ENCODE measurements at regions not wholly inside any gene's neighbourhood (a gene's known extent, or its start where the extent isn't known, plus 50 kb on each side); places are given as distances from the start of the nearest gene placed in this dataset.
"Not testable (repeated sequence)": the region's sequence is repeated elsewhere in the genome, so short reads cannot be mapped to it uniquely, and the experiment has no call there.

GRCh38 chr3:110647586-110647985 is 424.0 kb upstream of the NECTIN3 start:
- in situ Hi-C loops (cut with MboI; ENCODE audit: low pct_unique_long_range_greater_than_20kb, low sequenced_read_pairs): no loop called here
- DNase-seq: no peak

DNA sequence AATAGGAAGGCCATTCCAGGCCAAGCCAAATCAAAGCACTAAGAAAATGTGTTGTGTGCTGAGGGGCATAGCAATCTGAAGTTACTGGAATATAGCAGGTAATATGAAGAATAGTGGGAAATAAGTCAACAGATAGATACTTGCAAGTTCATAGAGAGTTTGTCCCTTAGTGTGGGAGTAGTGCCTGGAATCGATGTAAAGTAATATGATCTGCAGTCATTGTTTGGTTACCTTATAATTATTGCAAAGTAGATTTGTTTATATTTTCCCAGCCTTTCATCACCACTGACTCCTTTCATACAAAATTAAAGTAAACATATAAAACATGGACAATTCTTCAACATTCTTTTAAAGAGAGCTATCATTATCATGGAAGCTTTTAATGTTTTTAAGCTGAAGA is 420.9 kb upstream of the NECTIN3 start:
- DNase-seq: no peak
- in situ Hi-C loops (cut with MboI; ENCODE audit: low pct_unique_long_range_greater_than_20kb, low sequenced_read_pairs): no loop called here

DNA sequence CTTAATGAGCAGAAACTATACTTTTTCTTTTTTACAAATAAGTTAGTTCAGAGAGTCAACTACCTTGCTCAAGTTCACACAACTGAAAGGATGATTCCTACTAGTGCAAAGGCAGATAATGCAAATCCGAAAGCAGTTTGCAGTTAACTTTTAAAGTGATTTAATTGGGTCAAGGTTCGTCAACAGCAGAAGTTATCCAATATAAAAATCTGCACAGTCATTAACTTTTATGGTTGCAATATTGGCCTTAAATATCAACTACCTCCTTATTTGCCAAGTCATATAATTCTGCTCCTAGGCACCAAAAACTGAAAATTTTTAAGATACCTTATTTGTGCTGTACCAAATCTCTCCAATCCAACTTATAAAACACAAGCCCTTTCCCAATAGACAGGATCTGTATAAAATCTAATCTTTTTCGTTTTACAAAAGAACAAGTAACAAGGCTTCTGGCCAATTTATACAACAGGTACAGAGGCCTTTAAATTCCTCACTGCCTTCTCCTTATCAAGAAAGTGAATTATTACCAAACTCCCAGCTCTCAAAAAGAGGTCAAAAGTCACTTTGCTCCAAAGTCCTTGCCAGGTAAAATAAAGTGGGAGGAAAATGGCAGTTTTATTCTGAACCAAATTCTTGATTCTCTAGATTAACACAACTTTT is 416.6 kb upstream of the NECTIN3 start:
- DNase-seq: no peak
- in situ Hi-C loops (cut with MboI; ENCODE audit: low pct_unique_long_range_greater_than_20kb, low sequenced_read_pairs): no loop called here

- in situ Hi-C loops (cut with MboI; ENCODE audit: low pct_unique_long_range_greater_than_20kb, low sequenced_read_pairs): no loop called here
- DNase-seq: no peak
Measured at GRCh38 chr3:110656394-110657025, 415.1 kb upstream of the NECTIN3 start.

GRCh38 chr3:110664148-110664547 is 407.5 kb upstream of the NECTIN3 start:
- DNase-seq: no peak
- in situ Hi-C loops (cut with MboI; ENCODE audit: low pct_unique_long_range_greater_than_20kb, low sequenced_read_pairs): no loop called here

DNA sequence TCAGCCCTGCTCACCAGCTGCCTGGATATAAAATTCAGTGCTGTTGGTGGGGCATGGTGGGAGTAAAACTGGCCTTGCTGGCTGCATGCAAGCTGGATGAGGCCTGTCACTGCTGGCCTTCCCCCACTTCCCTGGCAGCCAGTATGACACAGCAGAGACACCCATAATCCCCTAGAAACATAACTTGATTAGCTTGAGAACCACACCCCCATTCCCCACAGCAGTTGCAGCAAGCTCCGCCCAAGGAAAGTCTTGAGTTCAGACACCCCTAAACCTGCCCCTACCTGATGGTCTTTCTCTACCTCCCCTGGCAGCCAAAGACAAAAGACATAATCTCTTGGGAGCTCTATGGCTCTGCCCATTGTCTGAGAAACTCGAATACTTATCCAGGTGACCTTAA is 405.1 kb upstream of the NECTIN3 start:
- in situ Hi-C loops (cut with MboI; ENCODE audit: low pct_unique_long_range_greater_than_20kb, low sequenced_read_pairs): no loop called here

GRCh38 chr3:110667216-110667615 is 404.4 kb upstream of the NECTIN3 start:
- in situ Hi-C loops (cut with MboI; ENCODE audit: low pct_unique_long_range_greater_than_20kb, low sequenced_read_pairs): no loop called here
- no peak for DNase-seq

More for the DNA sequence above, 405.1 kb upstream of the NECTIN3 start:
- no peak for DNase-seq

GRCh38 chr3:110670407-110670806 is 401.2 kb upstream of the NECTIN3 start:
- in situ Hi-C loops (cut with MboI; ENCODE audit: low pct_unique_long_range_greater_than_20kb, low sequenced_read_pairs): no loop called here

DNA sequence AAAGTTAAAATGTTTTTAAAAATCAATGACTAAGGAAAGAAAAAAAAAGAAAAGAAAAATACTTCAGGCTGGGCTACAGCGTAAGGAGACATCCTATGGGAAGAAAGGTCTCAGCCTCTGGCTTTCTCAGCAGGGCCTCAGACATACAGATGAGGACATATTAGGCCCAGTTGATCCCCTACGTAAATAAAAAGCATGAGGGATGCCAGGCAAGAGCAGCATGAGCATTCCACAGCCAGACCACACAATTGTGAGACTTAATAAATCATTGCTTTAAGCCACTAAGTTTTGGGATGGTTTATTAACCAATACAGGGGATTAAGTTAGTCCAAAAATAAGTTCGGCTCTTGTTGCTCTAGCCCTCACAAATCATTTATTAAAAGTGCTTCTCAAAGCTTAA is 394.1 kb upstream of the NECTIN3 start:
- DNase-seq: no peak
- in situ Hi-C loops (cut with MboI; ENCODE audit: low pct_unique_long_range_greater_than_20kb, low sequenced_read_pairs): no loop called here

More at GRCh38 chr3:110670407-110670806, 401.2 kb upstream of the NECTIN3 start:
- DNase-seq: no peak

DNA sequence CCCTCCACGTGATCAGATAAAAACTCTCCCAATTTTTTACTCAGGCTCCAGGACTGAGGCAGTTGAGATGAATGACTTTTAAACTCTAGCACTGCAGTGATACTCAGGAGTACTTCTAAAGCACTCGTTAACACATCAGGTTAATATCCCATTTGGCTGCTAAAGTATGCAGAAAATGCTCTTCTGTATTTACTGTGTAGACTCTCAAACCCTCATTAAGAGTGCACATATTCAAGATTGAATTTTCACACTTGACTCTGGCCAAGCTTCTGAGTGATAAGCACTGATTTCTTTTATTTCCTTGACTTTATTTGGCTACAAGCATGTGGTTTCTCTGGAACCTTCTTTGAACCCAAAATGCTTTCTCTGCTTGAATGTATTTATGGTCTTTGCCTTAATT is 392.3 kb upstream of the NECTIN3 start:
- in situ Hi-C loops (cut with MboI; ENCODE audit: low pct_unique_long_range_greater_than_20kb, low sequenced_read_pairs): no loop called here
- no peak for DNase-seq

DNA sequence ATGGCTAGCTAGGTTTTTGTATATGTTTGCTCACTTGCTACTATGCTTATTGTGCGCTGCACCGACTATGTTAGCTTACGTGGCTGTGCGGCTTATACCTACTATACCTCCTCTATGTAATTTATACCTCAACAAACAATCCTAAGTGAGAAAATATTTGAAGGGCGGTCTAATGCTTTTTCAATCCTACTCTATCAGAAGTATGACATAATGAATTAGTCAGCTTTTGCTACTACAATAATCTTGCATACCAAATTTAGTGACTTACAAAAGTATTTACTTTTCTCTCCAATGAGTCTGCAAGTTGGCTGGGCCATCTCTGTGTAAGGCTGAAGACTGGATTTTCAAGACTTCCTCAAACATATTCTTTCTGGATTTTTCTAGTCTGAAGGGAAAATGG is 391.2 kb upstream of the NECTIN3 start:
- no peak for DNase-seq
- in situ Hi-C loops (cut with MboI; ENCODE audit: low pct_unique_long_range_greater_than_20kb, low sequenced_read_pairs): no loop called here

DNA sequence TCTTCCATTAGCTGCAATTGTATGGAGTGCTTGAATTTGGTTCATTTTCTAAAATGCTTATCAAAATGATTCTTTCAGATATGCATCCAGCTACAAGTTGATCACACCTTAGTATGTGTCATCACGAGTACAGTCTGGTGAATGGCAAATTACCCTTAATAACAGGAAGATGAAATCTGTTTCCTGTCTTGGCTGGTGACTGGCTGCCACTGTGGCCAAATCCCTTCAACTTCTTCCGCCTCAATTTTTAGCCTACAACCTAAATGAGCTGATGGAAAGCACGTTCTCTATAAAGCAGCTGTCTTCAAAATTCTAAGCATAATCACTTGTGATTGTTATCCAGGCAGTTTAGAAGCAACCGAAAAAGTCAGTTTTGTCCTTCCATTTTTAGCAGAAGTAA is 387.1 kb upstream of the NECTIN3 start:
- in situ Hi-C loops (cut with MboI; ENCODE audit: low pct_unique_long_range_greater_than_20kb, low sequenced_read_pairs): no loop called here
- no peak for DNase-seq

- DNase-seq: no peak
- in situ Hi-C loops (cut with MboI; ENCODE audit: low pct_unique_long_range_greater_than_20kb, low sequenced_read_pairs): no loop called here
Measured at GRCh38 chr3:110685630-110686029, 386.0 kb upstream of the NECTIN3 start.

GRCh38 chr3:110686701-110687100 is 384.9 kb upstream of the NECTIN3 start:
- no peak for DNase-seq
- in situ Hi-C loops (cut with MboI; ENCODE audit: low pct_unique_long_range_greater_than_20kb, low sequenced_read_pairs): no loop called here

DNA sequence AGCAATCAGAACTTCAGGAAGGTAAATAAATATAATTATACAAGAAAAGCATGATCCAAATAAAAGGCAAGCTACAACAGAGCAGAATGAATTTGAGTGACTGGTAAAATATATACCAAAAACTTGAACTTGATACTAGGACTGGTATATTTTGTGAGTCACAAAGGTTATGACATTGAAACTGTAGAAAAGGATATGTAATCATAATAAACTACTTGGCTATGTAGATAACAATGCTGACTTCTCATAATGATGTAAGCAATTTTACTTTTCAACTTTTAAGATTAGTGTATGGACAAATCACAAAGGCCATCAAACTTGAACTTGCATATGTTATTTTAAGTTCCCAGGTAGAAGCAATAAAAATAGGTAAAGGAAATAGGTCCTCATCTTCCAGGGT is 384.5 kb upstream of the NECTIN3 start:
- in situ Hi-C loops (cut with MboI; ENCODE audit: low pct_unique_long_range_greater_than_20kb, low sequenced_read_pairs): no loop called here
- no peak for DNase-seq

DNA sequence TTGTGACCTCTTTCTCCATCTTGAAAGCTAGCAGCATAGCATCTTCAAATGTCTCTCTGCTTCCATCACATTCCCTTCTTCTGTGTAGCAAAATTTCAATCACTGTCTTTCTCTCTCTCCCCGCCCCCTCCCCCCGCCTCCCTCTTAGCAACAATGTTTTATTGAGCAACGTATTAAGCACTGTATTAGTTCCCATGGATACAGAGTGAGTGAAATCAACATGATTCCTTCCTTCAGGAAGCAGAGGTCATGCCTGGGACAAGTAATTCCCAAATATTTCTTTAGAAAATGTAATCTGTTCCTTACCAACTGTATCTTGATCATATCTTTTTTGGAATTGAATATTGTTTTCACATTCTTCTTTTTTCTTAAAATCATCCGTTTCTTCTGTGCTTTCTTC is 373.7 kb upstream of the NECTIN3 start:
- no peak for DNase-seq
- in situ Hi-C loops (cut with MboI; ENCODE audit: low pct_unique_long_range_greater_than_20kb, low sequenced_read_pairs): no loop called here

GRCh38 chr3:110704332-110704731 is 367.3 kb upstream of the NECTIN3 start:
- DNase-seq; in situ Hi-C loops (cut with MboI; ENCODE audit: low pct_unique_long_range_greater_than_20kb, low sequenced_read_pairs): not testable (repeated sequence)

- in situ Hi-C loops (cut with MboI; ENCODE audit: low pct_unique_long_range_greater_than_20kb, low sequenced_read_pairs): no loop called here
- no peak for DNase-seq
Measured at GRCh38 chr3:110708156-110708555, 363.5 kb upstream of the NECTIN3 start.

GRCh38 chr3:110710156-110710555 is 361.5 kb upstream of the NECTIN3 start:
- in situ Hi-C loops (cut with MboI; ENCODE audit: low pct_unique_long_range_greater_than_20kb, low sequenced_read_pairs): no loop called here
- DNase-seq: no peak

GRCh38 chr3:110710603-110711002 is 361.0 kb upstream of the NECTIN3 start:
- in situ Hi-C loops (cut with MboI; ENCODE audit: low pct_unique_long_range_greater_than_20kb, low sequenced_read_pairs): no loop called here
- DNase-seq: no peak
